Epidermal melanocyte (primary cell): ENCODE measurements at regions not wholly inside any gene's neighbourhood (a gene's known extent, or its start where the extent isn't known, plus 50 kb on each side); places are given as distances from the start of the nearest gene placed in this dataset.
"Not testable (repeated sequence)": the region's sequence is repeated elsewhere in the genome, so short reads cannot be mapped to it uniquely, and the experiment has no call there.

Source experiments
- DNase-seq: peaks from one replicate; pipeline ENCODE4 v3.0.0; 2011; ENCODE audit warnings: low spot score; ENCODE audit not compliant: insufficient read length

DNA sequence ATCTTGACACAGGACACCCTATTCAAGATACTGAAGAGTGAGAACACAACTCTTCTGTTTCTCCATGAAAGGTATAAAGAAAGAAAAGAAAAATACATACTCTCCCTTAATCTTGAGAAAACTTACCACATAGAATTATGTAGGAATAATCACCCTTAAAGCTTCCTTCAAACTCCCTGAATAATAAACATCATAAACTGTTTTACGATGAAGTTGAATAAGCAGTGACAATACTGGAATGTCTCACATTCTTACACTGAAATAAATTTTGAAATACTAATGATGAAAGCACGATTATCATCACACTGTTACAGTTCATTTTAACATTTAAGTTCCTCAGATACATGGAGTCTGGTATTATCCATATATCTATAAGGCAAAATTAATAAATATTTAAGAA, 306.2 kb downstream of the IPMK start:
- DNase-seq, result no peak

DNA sequence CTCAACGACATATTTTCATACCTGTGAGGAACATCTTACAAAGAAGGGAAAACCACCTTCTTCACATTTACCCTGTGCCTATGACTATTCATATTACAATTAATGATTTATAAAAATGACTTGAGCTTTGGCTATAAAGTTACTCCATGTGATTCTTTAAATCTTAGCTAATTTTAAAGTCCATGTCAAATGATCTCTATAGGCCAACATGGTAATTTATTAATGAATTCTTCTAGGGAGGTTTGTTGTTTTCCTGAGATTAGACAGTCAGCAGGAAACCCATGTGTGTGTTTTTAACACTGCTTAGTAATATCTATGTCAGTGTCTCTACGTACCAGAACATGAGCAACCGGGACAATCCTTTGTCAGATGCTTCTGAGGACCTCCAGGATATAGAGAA, 307.3 kb downstream of the IPMK start:
- DNase-seq, result no peak

DNA sequence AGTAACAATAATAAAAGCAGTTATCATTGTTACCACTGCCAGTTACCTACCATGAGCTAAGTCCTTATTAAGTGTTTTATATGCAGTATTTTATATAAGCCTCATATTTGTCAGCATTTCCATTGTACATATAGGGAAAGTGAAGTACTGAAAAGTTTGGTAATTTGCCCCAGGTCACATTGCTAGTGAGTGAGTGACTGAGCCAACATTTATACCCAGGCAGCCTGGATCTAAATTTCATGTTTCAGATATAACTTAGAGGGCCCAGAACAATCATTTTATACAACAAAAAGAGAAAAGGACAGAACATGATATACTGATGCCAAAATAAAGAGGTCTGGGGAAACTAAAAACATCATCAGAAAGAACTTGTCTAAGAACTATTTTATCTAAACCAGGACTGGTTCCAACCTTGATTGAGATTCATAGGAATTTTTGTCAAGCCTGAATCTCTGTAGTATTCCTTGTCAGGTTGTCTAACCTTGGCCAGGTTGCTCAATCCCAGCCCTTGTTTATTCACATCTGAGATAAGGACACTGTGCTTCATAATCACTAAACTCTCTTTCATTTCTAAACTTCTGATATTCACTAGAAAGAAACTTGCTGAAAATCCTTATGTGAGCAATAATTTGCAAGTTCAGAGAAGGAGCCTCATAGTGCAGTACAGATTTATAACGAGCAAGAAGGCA, 308.2 kb downstream of the IPMK start:
- no peak for DNase-seq

DNA sequence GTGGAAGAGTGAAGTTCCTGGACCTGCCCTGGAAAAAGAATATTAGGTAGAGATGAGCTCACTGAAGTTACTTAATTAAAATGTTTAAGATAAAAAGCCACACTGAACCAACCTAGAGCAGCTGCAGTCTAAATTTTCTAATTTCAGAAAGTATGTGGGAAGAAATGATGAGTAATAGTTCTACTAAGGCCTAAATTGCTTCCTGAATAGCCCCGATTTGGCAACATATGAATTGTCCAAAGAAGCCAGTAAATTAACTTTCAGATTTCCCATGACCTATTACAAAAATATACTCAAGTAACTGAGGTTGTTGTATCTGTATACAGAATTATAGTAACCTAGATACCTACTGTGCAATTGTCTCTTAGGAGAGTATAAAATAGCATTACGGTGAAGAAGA, 312.6 kb downstream of the IPMK start:
- no peak for DNase-seq

DNA sequence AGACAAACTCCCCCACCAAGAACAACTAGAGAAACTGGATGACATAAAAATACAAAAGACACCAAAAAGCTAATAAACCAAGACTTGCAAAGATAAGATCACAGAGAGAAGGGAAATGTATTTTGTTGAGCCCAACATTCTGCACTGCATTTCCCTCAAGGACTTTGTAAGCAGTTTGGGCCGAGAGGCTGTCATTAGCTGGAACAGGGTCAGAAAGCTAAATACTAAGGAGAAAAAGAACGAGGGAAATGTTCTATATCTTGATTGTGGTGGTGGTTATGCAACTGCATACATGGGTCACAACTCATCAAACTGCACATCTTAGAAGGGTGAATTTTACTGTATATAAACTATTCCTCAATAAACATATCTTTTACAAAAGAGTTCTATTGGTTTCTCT, 315.0 kb downstream of the IPMK start:
- DNase-seq, result no peak

DNA sequence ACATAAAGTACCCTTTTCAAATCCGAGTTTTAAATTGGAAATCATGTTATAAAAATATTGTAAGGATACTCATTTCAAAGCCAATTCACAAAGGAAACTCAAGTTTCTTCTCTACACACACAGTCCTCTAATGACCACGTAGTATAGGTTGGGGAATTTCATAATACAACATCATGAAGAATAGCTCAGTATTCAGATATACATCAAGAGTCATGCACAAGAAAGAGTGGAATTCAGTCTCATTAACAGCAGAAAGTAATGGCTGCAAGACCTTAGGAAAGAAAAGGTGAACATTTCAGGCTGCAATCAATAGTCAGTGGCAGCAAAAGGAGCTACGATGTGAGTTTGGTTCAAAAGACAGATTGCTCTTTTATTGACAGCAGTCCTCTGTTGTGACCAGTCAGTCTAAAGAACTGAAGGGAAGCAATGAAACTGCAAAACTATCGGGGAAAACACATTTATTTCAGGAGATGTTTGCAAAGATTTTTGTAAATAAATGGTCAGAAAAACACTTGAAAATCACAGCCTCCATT, 317.2 kb downstream of the IPMK start:
- no peak for DNase-seq

DNA sequence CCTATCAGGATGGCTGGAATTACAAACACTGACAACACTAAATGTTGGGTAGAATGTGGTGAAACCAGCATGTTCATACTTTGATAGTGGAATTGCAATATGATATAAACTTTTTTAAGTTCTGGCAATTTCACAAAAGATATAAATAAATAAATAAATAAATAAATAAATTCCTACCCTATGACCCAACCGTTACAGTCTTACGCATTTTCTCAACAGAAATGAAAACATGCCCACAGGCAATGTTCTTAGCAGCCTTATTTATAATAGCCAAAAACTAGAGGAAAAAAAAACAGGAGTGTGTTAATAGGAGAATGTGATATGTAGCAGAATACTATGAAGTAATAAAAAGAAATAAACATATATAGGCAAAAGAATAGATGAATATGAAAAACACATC, 318.9 kb downstream of the IPMK start:
- no peak for DNase-seq

DNA sequence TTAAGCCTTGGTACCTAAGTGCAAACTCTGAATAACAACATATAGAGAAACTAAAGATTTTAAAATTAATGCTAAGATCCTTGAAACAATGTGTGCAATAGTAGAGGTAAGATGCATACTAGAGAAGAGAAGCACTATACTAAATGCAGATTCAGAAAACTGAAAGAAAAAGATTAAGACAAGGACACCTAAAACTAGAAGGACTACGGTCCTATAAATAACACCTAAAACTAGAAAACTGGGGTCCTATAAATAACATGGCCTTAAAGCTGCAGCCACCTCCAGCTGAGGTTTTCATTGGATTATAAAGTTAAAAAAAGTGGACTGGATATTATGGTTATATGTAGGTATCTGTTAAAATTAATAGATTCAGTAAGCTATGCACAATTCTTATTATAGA, 320.9 kb downstream of the IPMK start:
- no peak for DNase-seq

DNA sequence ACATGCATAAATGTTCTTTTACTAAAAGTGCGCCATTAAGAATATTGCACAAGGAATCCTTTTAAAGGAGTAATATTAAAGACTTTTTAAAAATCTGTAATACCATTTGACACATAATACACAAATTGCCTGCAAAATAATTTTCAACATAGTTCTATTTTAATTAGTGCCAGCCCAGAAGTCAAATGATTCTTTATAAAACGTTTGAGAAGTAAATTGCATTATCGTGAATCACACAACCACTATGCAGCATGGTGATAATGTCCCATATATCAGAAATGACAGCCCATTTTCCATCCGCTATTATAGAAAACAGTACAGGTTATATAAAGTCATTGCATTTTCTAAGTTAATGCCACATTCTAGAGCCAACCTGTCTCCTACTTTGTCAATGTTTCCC, 324.0 kb downstream of the IPMK start:
- no peak for DNase-seq

DNA sequence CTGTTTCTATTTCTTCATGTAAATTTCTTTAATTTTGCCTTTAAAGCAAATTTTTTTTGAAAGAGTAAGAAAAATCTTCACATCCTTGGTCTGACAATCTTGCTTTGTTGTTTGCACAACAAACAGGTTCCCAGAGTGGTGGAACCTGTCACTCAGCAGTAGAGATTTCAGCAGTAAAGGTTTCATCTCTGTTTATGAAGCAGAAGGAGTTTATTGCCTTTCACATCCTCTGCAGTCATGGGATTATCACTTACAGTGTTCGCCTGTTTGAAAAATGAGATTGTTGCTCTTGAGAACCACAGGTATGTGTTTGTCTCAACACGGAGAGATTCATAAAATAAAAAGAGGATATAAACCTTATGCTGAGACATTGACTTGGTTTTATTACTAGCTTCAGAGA, 342.6 kb downstream of the IPMK start:
- no peak for DNase-seq

DNA sequence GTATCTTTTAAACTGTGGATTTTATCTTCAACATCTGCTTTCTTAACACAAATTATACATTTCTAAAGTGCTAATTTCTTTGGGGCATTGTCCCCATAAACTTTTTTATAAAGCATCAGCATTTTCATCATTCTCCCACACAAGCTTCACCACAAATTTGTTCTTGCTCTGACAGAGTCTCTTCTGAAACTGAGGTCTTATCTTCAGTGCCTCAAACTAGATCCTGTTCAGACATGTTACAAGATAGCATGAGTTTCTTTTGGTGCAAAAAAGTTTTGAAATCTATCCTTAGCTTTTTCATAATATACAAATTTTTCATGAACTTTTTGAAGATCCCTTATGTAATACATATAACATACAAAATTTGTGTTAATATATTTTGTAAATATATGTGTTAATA, 346.6 kb downstream of the IPMK start:
- DNase-seq, result no peak

DNA sequence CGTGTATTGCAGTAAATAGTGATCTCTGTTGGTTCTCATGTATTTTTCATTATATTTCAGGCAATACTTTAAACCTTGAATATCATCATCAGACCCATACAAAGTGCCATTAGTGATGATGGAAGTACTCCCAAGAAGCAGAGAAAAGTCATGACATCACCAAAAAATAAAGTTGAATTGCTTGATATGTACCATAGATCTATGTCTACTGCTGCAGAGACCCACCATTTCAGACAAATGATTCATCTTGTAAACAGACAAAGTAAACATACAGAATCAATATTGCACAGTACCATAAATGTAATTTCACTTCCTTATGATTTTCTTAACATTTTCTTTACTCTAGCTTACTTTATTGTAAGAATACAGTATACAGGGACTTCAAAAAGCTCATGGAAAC, 347.8 kb downstream of the IPMK start:
- DNase-seq, result no peak

DNA sequence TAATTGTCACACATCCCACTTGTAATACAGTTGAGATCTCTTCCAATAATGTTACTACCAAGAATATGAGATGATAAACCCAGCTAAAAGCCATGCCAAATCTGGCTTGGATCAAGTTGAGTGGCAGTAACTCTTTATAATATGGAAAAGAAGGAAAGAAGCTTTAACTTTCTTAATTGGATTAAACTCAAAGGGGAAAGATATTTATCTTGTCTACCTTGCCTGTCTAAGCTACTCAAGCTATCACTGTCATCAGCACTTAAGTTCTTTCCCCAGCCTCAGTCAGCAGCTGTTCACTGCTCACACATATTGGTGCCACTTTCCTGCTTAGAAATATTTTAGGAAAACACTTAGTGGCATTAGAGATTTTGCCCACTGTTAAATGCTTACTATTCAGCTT, 350.7 kb downstream of the IPMK start:
- no peak for DNase-seq

DNA sequence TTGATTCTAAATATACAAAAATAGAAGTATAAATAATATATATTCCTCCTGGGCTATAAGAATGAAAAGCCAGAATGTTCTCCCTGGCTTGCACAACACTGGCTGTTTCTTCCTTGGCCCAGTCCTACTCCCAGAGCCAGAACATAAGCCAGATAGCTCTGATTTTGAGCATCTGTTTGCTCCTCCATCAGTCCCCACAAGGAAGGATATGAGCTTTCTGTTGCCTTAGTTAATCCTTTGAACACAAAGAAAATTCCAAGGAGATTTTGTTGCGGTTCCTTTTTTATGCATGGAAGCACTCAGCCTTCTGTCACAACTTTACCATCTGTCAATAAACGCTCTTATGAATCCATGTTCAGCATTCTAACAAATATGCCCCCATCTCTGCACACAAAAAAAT, 361.8 kb downstream of the IPMK start:
- DNase-seq, result no peak

DNA sequence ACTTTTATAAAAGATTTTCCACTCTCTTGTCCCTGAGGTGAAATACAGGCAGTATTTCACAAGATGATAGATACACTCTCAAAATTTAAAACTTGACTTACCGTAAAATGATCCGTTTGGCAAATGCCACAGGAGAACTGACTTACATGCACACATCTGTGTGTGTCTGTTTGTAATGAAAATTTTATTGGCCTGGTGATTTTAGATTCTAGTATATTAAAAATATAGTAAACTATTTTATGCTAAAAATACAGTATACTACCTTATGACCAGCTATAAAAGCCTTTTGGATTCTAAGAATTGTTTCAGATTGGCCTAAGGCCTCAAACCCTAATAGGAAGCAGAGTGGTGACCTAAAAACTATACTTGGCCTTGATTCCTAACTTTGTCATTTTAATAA, 362.7 kb downstream of the IPMK start:
- no peak for DNase-seq

DNA sequence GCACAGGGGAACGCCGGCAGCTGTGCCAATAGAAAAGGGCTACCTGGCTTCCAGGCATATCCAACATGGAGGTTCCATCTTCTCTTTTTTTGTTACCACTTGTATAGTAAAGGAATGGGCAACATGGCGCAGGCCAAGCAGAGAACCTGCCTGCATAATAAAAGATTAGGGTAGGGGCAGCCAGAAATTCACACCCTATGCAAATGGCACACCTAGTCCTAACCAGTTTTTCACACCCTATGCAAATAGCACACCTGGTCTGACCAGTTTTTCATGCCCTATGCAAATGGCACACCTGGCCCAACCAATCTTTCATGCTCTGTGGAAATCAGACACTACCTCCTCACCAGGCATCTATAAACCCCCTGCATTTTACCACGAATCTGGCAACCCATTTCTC, 369.5 kb downstream of the IPMK start:
- no peak for DNase-seq

DNA sequence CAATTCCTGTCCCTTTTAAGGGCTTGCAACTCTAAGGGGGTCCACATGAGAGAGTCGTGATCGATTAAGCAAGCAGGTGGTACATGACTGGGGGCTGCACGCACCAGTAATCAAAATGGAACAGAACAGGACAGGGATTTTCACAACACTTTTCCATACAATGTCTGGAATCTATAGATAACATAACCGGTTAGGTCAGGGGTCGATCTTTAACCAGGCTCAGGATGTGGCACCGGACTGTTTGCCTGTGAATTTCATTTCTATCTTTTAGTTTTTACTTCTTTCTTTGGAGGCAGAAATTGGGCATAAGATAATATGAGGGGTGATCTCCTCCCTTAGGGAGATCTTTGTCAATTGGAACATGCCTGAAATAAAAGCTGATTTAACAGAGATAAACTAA, 370.1 kb downstream of the IPMK start:
- DNase-seq, result no peak

DNA sequence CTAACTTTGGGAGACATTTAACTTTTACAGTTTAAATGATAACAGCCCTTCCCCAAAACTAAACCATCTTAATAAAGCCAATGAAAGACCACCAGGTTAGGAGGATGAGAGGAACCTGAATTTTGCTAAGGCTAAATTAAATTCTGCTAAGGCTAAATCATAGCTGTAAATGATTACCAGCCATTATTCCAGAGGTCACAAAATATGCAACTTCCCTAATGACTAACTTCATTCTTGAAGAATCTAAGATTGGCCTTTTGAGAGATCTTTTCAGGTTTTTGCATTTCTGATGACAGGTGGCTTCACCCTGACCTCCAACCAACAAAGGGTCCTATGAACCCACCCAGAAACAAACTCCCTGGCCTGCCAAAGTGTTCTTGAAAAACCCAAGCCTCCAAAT, 373.3 kb downstream of the IPMK start:
- no peak for DNase-seq

DNA sequence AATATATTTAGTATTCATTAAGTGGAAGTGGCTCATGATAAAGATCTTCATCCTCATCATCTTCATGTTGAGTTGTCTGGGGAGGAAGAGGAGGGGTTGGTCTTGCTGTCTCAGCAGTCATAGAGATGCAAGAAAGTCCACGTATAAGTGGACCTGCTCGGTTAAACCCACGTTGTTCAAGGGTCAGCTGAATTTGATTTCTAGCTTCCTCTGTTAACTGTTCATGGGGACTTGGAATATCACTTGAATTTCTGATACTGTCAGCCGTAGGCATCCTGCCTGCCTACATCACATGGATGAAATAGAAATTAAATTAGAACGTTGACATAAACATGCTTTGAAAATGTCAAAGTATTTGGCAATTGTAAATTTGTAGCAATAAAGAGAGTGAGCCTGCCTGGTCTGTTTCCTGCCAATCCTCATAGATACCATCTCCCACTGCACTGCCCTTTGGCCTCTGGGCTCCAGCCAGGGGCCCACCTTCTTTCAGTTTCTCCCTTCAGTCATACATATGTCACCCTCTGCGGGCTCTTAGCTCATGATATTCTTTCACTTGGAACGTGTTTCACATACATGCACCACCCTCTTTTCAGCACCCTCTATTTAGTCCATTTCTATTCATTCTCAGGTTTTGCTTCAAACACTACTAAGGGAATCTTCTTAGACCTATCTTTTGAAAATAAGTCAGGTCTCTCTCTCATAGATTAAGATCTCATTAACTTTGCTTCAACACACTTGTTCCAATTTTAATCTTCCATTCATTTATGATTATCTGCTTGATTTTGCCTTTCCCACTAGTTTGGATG, 376.3 kb downstream of the IPMK start:
- DNase-seq, result no peak

DNA sequence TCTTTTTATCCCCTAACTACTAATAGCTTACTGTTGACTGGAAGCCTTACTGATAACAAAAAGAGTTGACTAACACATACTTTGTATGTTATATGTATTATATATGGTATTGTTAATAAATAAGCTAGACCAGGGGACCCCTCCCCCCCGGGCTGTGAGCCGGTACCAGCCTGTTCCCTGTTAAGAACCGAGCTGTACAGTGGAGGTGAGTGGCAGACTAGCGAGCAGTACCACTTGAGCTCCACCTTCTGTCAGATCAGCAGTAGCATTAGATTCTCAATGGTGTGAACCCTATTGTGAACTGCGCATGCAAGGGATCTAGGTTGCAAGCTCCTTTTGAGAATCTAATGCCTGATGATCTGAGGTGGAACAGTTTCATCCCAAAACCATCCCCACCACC, 377.0 kb downstream of the IPMK start:
- no peak for DNase-seq

DNA sequence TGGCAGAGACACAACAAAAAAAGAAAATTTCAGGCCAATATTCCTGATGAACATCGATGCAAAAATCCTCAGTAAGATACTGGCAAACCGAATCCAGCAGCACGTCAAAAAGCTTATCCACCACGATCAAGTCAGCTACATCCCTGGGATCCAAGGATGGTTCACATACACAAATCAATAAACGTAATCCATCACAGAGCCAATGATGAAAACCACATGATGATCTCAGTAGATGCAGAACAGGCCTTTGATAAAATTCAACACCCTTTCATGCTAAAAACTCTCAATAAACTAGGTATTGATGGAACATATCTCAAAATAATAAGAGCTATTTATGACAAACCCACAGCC, 382.1 kb downstream of the IPMK start:
- DNase-seq, result not testable (repeated sequence)

DNA sequence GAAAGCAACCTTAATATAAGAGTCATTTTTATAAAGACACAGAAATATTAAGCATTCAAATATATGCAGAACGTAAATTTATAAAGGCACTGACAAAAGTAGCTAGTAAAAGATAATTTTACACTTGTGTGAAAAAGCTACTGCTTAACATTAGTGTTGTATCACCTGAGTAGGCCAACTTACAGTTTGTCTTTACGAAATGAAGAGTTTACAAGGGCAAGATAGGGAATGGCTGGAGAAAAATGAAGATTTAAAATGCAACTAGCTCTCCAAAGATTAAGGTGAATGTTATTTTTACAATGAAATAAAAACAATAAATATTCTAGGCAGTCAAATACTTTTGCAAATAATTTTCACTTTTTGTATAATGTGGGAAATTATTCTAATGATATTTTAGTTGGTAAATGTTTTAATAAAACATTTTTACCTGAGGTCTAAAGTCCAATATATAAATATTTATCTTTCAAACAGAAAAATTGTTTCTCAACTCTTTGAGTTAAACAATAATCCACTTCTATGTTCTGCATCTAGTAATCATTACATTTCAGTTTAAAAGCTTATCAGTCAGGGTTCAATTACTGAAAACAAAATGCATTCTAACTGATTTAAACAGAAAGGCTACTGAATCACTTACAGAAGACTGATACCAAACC, 382.6 kb downstream of the IPMK start:
- no peak for DNase-seq

DNA sequence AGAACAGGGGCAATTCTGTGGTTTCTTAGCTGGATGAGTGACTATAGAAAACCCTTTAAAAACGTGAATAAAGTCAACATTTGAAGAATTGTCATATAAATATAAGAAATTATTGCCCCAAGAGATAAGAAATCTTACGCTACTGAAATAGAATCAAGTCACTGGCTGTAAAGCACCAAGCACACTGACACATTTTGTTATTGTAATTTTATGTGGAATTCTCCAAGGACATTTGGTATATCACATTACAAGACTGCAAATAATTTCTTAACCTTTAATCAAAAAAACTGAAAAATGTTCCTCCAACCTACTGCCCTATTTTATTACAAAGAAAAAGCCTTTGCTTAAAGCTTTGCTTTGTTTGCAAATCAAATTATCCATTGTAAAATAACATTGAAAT, 383.3 kb downstream of the IPMK start:
- no peak for DNase-seq
